ENCODE measurements at regions not wholly inside any gene's neighbourhood (a gene's known extent, or its start where the extent isn't known, plus 50 kb on each side); places are given as distances from the start of the nearest gene placed in this dataset.
"Not testable (repeated sequence)": the region's sequence is repeated elsewhere in the genome, so short reads cannot be mapped to it uniquely, and the experiment has no call there.

- no peak for DNase-seq (ENCODE audit: low read depth)
Measured at GRCh38 chr1:79762461-79762860, 755.9 kb upstream of the ADGRL4 start.

GRCh38 chr1:79760531-79760930, 754.0 kb upstream of the ADGRL4 start:
- peak; percentile 7 for DNase-seq (ENCODE audit: low read depth)

GRCh38 chr1:79749607-79750006, 743.1 kb upstream of the ADGRL4 start:
- DNase-seq (ENCODE audit: low read depth), result no peak

GRCh38 chr1:79745929-79746328, 739.4 kb upstream of the ADGRL4 start:
- DNase-seq (ENCODE audit: low read depth), result no peak

GRCh38 chr1:79744746-79745145, 738.2 kb upstream of the ADGRL4 start:
- DNase-seq (ENCODE audit: low read depth), result no peak

- no peak for DNase-seq (ENCODE audit: low read depth)
Measured at GRCh38 chr1:79741720-79742421, 735.3 kb upstream of the ADGRL4 start.

GRCh38 chr1:79738101-79738500, 731.6 kb upstream of the ADGRL4 start:
- no peak for DNase-seq (ENCODE audit: low read depth)

- no peak for DNase-seq (ENCODE audit: low read depth)
Measured at GRCh38 chr1:79737193-79737592, 730.7 kb upstream of the ADGRL4 start.

- DNase-seq (ENCODE audit: low read depth), result no peak
Measured at GRCh38 chr1:79732950-79733349, 726.4 kb upstream of the ADGRL4 start.

- no peak for DNase-seq (ENCODE audit: low read depth)
Measured at GRCh38 chr1:79726911-79727310, 720.4 kb upstream of the ADGRL4 start.

- DNase-seq (ENCODE audit: low read depth), result no peak
Measured at GRCh38 chr1:79726321-79726720, 719.8 kb upstream of the ADGRL4 start.

- DNase-seq (ENCODE audit: low read depth), result no peak
Measured at GRCh38 chr1:79716447-79716846, 709.9 kb upstream of the ADGRL4 start.

- DNase-seq (ENCODE audit: low read depth), result no peak
Measured at GRCh38 chr1:79714664-79715063, 708.1 kb upstream of the ADGRL4 start.

GRCh38 chr1:79711001-79711431, 704.5 kb upstream of the ADGRL4 start:
- peak; percentile 59 for DNase-seq (ENCODE audit: low read depth)

GRCh38 chr1:79708646-79709265, 702.2 kb upstream of the ADGRL4 start:
- no peak for DNase-seq (ENCODE audit: low read depth)

- DNase-seq (ENCODE audit: low read depth), result no peak
Measured at GRCh38 chr1:79705218-79705617, 698.7 kb upstream of the ADGRL4 start.

GRCh38 chr1:79704067-79704466, 697.5 kb upstream of the ADGRL4 start:
- DNase-seq (ENCODE audit: low read depth), result no peak

GRCh38 chr1:79702336-79702999, 695.9 kb upstream of the ADGRL4 start:
- not testable (repeated sequence) for DNase-seq (ENCODE audit: low read depth)

- no peak for DNase-seq (ENCODE audit: low read depth)
Measured at GRCh38 chr1:79695138-79695537, 688.6 kb upstream of the ADGRL4 start.

- no peak for DNase-seq (ENCODE audit: low read depth)
Measured at GRCh38 chr1:79694241-79694640, 687.7 kb upstream of the ADGRL4 start.

GRCh38 chr1:79693441-79694114, 687.0 kb upstream of the ADGRL4 start:
- DNase-seq (ENCODE audit: low read depth), result no peak

- no peak for DNase-seq (ENCODE audit: low read depth)
Measured at GRCh38 chr1:79692519-79692918, 686.0 kb upstream of the ADGRL4 start.

- DNase-seq (ENCODE audit: low read depth), result no peak
Measured at GRCh38 chr1:79688932-79689331, 682.4 kb upstream of the ADGRL4 start.

Measured in stromal cell of bone marrow (primary cell).